HEK293 (cell line): ENCODE measurements at regions not wholly inside any gene's neighbourhood (a gene's known extent, or its start where the extent isn't known, plus 50 kb on each side); places are given as distances from the start of the nearest gene placed in this dataset.

Experiments used
- CTCF ChIA-PET: fragments of 350-600 bp; formaldehyde crosslinking; extraction: SDS; loops from one replicate; lab custom pipeline; 2021; ENCODE audit warnings: antibody characterized with exemption; lab: Yijun Ruan, JAX
- POLR2A ChIA-PET: fragments of 300-600 bp; formaldehyde crosslinking; extraction: SDS; loops from one replicate; lab custom pipeline; 2020; ENCODE audit warnings: antibody characterized with exemption, inconsistent platforms; lab: Yijun Ruan, JAX
- H3K27ac ChIP-seq: fragments of 200-500 bp; sonication (Bioruptor generic); 2 replicates; pipeline ENCODE4 v1.5.1; 2014; ENCODE audit warnings: low read depth, low read length, control low read depth, inconsistent platforms; ENCODE audit errors: extremely low read depth
- H3K36me3 ChIP-seq, 2 experiments: fragments of 200-500 bp in 1 of 2; sonication (Bioruptor generic) in 1 of 2; 1 replicate in 1 of 2; 2 replicates in 1 of 2; pipeline ENCODE4 v1.5.1; 2014 to 2017; ENCODE audit warnings: inconsistent platforms in 2 of 2, low read length in 2 of 2; ENCODE audit not compliant: control insufficient read depth in 2 of 2, insufficient read depth in 1 of 2
- H3K4me1 ChIP-seq: fragments of 200-500 bp; sonication (Bioruptor generic); 2 replicates; pipeline ENCODE4 v1.5.1; 2014; ENCODE audit warnings: mild to moderate bottlenecking, low read length, inconsistent platforms; ENCODE audit not compliant: control insufficient read depth, insufficient read depth
- H3K4me3 ChIP-seq: 2 replicates; pipeline ENCODE4 v1.5.1; 2011; ENCODE audit warnings: low read depth, mild to moderate bottlenecking, control low read depth, low read length, moderate library complexity
- H3K9me3 ChIP-seq: fragments of 200-500 bp; sonication (Bioruptor generic); 2 replicates; pipeline ENCODE4 v1.5.1; 2014; ENCODE audit warnings: low read depth, low read length, inconsistent platforms; ENCODE audit not compliant: control insufficient read depth, insufficient read depth
- EGR2 ChIP-seq: fragments of 450-650 bp; formaldehyde crosslinking; IDR thresholded peaks from 2 replicates; pipeline ENCODE4 v1.5.1; 2016; ENCODE audit warnings: low read depth, missing biosample characterization, missing genetic modification characterization
- PRDM1 ChIP-seq: fragments of 450-650 bp; formaldehyde crosslinking; IDR thresholded peaks from 2 replicates; pipeline ENCODE4; 2016; ENCODE audit warnings: missing biosample characterization, missing genetic modification characterization
- RBAK ChIP-seq: fragments of 450-650 bp; formaldehyde crosslinking; IDR thresholded peaks from 2 replicates; pipeline ENCODE4 v1.5.1; 2016; ENCODE audit warnings: missing biosample characterization, missing genetic modification characterization
- REST ChIP-seq: fragments of 450-650 bp; formaldehyde crosslinking; IDR thresholded peaks from 2 replicates; pipeline ENCODE4 v1.5.1; 2016; ENCODE audit warnings: missing biosample characterization, missing genetic modification characterization
- ZBTB11 ChIP-seq: fragments of 450-650 bp; formaldehyde crosslinking; conservative IDR thresholded peaks from 2 replicates; pipeline ENCODE4 v1.5.1; 2016; ENCODE audit warnings: low read depth, missing biosample characterization, missing genetic modification characterization
- ZBTB20 ChIP-seq: fragments of 450-650 bp; formaldehyde crosslinking; IDR thresholded peaks from 2 replicates; pipeline ENCODE4 v1.5.1; 2016; ENCODE audit warnings: missing biosample characterization, missing genetic modification characterization
- ZBTB6 ChIP-seq: fragments of 450-650 bp; formaldehyde crosslinking; IDR thresholded peaks from 2 replicates; pipeline ENCODE4 v1.5.1; 2017; ENCODE audit warnings: missing biosample characterization, missing genetic modification characterization
- ZFP41 ChIP-seq: fragments of 450-650 bp; formaldehyde crosslinking; IDR thresholded peaks from 2 replicates; pipeline ENCODE4 v1.5.1; 2016; ENCODE audit warnings: missing biosample characterization, missing genetic modification characterization, borderline replicate concordance
- ZIC2 ChIP-seq: fragments of 450-650 bp; formaldehyde crosslinking; IDR thresholded peaks from 2 replicates; pipeline ENCODE4 v1.5.1; 2016; ENCODE audit warnings: missing biosample characterization, missing genetic modification characterization
- ZNF214 ChIP-seq: fragments of 450-650 bp; formaldehyde crosslinking; IDR thresholded peaks from 2 replicates; pipeline ENCODE4 v1.5.1; 2017; ENCODE audit warnings: missing biosample characterization, mild to moderate bottlenecking, missing genetic modification characterization, borderline replicate concordance
- ZNF433 ChIP-seq: fragments of 450-650 bp; formaldehyde crosslinking; IDR thresholded peaks from 2 replicates; pipeline ENCODE4 v1.5.1; 2016; ENCODE audit warnings: missing biosample characterization, missing genetic modification characterization, low read depth
- ZNF549 ChIP-seq: fragments of 450-650 bp; IDR thresholded peaks from 2 replicates; pipeline ENCODE4 v1.5.1; 2018; ENCODE audit warnings: missing biosample characterization, missing genetic modification characterization, mild to moderate bottlenecking, inconsistent platforms, moderate library complexity

- TF ChIP-seq ZNF433 = no peak
- TF ChIP-seq ZNF549 (tag by site-specific recombination) = no peak
- TF ChIP-seq REST (tag by site-specific recombination) = no peak
- TF ChIP-seq ZNF214 (tag by site-specific recombination) = no peak
- no peak for TF ChIP-seq EGR2
- no peak for TF ChIP-seq RBAK (tag by site-specific recombination)
- no peak for TF ChIP-seq ZBTB20
- TF ChIP-seq ZBTB11 (tag by site-specific recombination) = no peak
- TF ChIP-seq, all 188 proteins: peak for 0
Observed at GRCh38 chr7:79529881-79530235, 76.4 kb upstream of the MAGI2 start (continued).

GRCh38 chr7:79529214-79529880, 75.9 kb upstream of the MAGI2 start:
- peaks cover 3% of the 10 kb centered on the region; the same call in 1 of the 2 replicates for H3K4me1 ChIP-seq
- H3K4me3 ChIP-seq = no peak overlapping the region
- POLR2A ChIA-PET = no interaction called here
- TF ChIP-seq ZIC2 (peak; percentile 45), PRDM1 (tag by site-specific recombination) (no peak), REST (tag by site-specific recombination) (no peak), ZBTB6 (tag by site-specific recombination) (no peak), ZFP41 (tag by site-specific recombination) (no peak)
- CTCF ChIA-PET = interaction anchor here (0.6 kb wide), 1 partner anchor 1134 kb away, joined by 3 read pairs; no protein-coding TSS in a partner anchor
- H3K36me3 ChIP-seq = no peaks in the 10 kb centered on the region
- H3K27ac ChIP-seq = no peak overlapping the region
- no peaks in the 10 kb centered on the region for H3K9me3 ChIP-seq
